ENCODE measurements at regions not wholly inside any gene's neighbourhood (a gene's known extent, or its start where the extent isn't known, plus 50 kb on each side); places are given as distances from the start of the nearest gene placed in this dataset.
"Not testable (repeated sequence)": the region's sequence is repeated elsewhere in the genome, so short reads cannot be mapped to it uniquely, and the experiment has no call there.

GRCh38 chr2:111596808-111597705, 286.9 kb downstream of the ANAPC1 start:
- intact Hi-C loops (cut with micrococcal nuclease; ENCODE audit: unreplicated experiment); H3K4me3 ChIP-seq (ENCODE audit: low read depth in 2 of 2, low read length in 2 of 2); H3K9me3 ChIP-seq (ENCODE audit: control insufficient read depth, insufficient read depth, low read depth, low read length); H3K36me3 ChIP-seq (ENCODE audit: control insufficient read depth, insufficient read depth, low read length); in situ Hi-C loops (cut with HindIII; ENCODE audit: low pct_unique_long_range_greater_than_20kb, low sequenced_read_pairs); CTCF ChIA-PET; BruUV-seq (replicated peaks); H3K4me1 ChIP-seq (ENCODE audit: control insufficient read depth, insufficient read depth, low read length); DNase-seq (ENCODE audit: low read depth, low spot score); POLR2A ChIA-PET; H3K27me3 ChIP-seq (ENCODE audit: control insufficient read depth, insufficient read depth, low read length): not testable (repeated sequence)
- peak; percentile 91 for ATAC-seq
- H3K27ac ChIP-seq (ENCODE audit: low read length), result peak overlapping the region; percentile 57
- TF ChIP-seq TCF7L2 (IDR thresholded peaks at IDR 0.05; ENCODE audit: low read depth, low read length), result peak; percentile 53; the same call in 1 of the 2 replicates

- H3K4me3 ChIP-seq (ENCODE audit: low read depth in 2 of 2, low read length in 2 of 2); ATAC-seq; intact Hi-C loops (cut with micrococcal nuclease; ENCODE audit: unreplicated experiment); in situ Hi-C loops (cut with HindIII; ENCODE audit: low pct_unique_long_range_greater_than_20kb, low sequenced_read_pairs); DNase-seq (ENCODE audit: low read depth, low spot score); H3K4me1 ChIP-seq (ENCODE audit: control insufficient read depth, insufficient read depth, low read length); H3K9me3 ChIP-seq (ENCODE audit: control insufficient read depth, insufficient read depth, low read depth, low read length); H3K27me3 ChIP-seq (ENCODE audit: control insufficient read depth, insufficient read depth, low read length); H3K36me3 ChIP-seq (ENCODE audit: control insufficient read depth, insufficient read depth, low read length); BruUV-seq (replicated peaks); CTCF ChIA-PET; POLR2A ChIA-PET: not testable (repeated sequence)
- peak overlapping the region; percentile 39; the same call in 1 of the 2 replicates for H3K27ac ChIP-seq (ENCODE audit: low read length)
These were observed 285.0 kb downstream of the ANAPC1 start for GRCh38 chr2:111598944-111599343.

- ATAC-seq; H3K9me3 ChIP-seq (ENCODE audit: control insufficient read depth, insufficient read depth, low read depth, low read length); in situ Hi-C loops (cut with HindIII; ENCODE audit: low pct_unique_long_range_greater_than_20kb, low sequenced_read_pairs); H3K36me3 ChIP-seq (ENCODE audit: control insufficient read depth, insufficient read depth, low read length); intact Hi-C loops (cut with micrococcal nuclease; ENCODE audit: unreplicated experiment); DNase-seq (ENCODE audit: low read depth, low spot score); H3K27ac ChIP-seq (ENCODE audit: low read length); H3K27me3 ChIP-seq (ENCODE audit: control insufficient read depth, insufficient read depth, low read length); POLR2A ChIA-PET; BruUV-seq (replicated peaks); H3K4me3 ChIP-seq (ENCODE audit: low read depth in 2 of 2, low read length in 2 of 2); H3K4me1 ChIP-seq (ENCODE audit: control insufficient read depth, insufficient read depth, low read length); CTCF ChIA-PET: not testable (repeated sequence)
These were observed 281.7 kb downstream of the ANAPC1 start for GRCh38 chr2:111602259-111602658.

GRCh38 chr2:111605798-111606197, 278.2 kb downstream of the ANAPC1 start:
- intact Hi-C loops (cut with micrococcal nuclease; ENCODE audit: unreplicated experiment); CTCF ChIA-PET; H3K4me1 ChIP-seq (ENCODE audit: control insufficient read depth, insufficient read depth, low read length); H3K27me3 ChIP-seq (ENCODE audit: control insufficient read depth, insufficient read depth, low read length); H3K9me3 ChIP-seq (ENCODE audit: control insufficient read depth, insufficient read depth, low read depth, low read length); POLR2A ChIA-PET; in situ Hi-C loops (cut with HindIII; ENCODE audit: low pct_unique_long_range_greater_than_20kb, low sequenced_read_pairs); H3K27ac ChIP-seq (ENCODE audit: low read length); H3K4me3 ChIP-seq (ENCODE audit: low read depth in 2 of 2, low read length in 2 of 2); DNase-seq (ENCODE audit: low read depth, low spot score); BruUV-seq (replicated peaks); H3K36me3 ChIP-seq (ENCODE audit: control insufficient read depth, insufficient read depth, low read length); ATAC-seq: not testable (repeated sequence)

- CTCF ChIA-PET; H3K36me3 ChIP-seq (ENCODE audit: control insufficient read depth, insufficient read depth, low read length); intact Hi-C loops (cut with micrococcal nuclease; ENCODE audit: unreplicated experiment); DNase-seq (ENCODE audit: low read depth, low spot score); H3K27ac ChIP-seq (ENCODE audit: low read length); BruUV-seq (replicated peaks); in situ Hi-C loops (cut with HindIII; ENCODE audit: low pct_unique_long_range_greater_than_20kb, low sequenced_read_pairs); ATAC-seq; H3K4me1 ChIP-seq (ENCODE audit: control insufficient read depth, insufficient read depth, low read length); H3K27me3 ChIP-seq (ENCODE audit: control insufficient read depth, insufficient read depth, low read length); H3K9me3 ChIP-seq (ENCODE audit: control insufficient read depth, insufficient read depth, low read depth, low read length); H3K4me3 ChIP-seq (ENCODE audit: low read depth in 2 of 2, low read length in 2 of 2); POLR2A ChIA-PET: not testable (repeated sequence)
These were observed 277.4 kb downstream of the ANAPC1 start for GRCh38 chr2:111606632-111607031.

GRCh38 chr2:111609146-111609844, 274.7 kb downstream of the ANAPC1 start:
- H3K9me3 ChIP-seq (ENCODE audit: control insufficient read depth, insufficient read depth, low read depth, low read length); DNase-seq (ENCODE audit: low read depth, low spot score); CTCF ChIA-PET; POLR2A ChIA-PET; BruUV-seq (replicated peaks); H3K36me3 ChIP-seq (ENCODE audit: control insufficient read depth, insufficient read depth, low read length); H3K27me3 ChIP-seq (ENCODE audit: control insufficient read depth, insufficient read depth, low read length); H3K4me1 ChIP-seq (ENCODE audit: control insufficient read depth, insufficient read depth, low read length); H3K4me3 ChIP-seq (ENCODE audit: low read depth in 2 of 2, low read length in 2 of 2); ATAC-seq; in situ Hi-C loops (cut with HindIII; ENCODE audit: low pct_unique_long_range_greater_than_20kb, low sequenced_read_pairs); H3K27ac ChIP-seq (ENCODE audit: low read length); intact Hi-C loops (cut with micrococcal nuclease; ENCODE audit: unreplicated experiment): not testable (repeated sequence)

- H3K27me3 ChIP-seq (ENCODE audit: control insufficient read depth, insufficient read depth, low read length); ATAC-seq; CTCF ChIA-PET; POLR2A ChIA-PET; H3K27ac ChIP-seq (ENCODE audit: low read length); intact Hi-C loops (cut with micrococcal nuclease; ENCODE audit: unreplicated experiment); in situ Hi-C loops (cut with HindIII; ENCODE audit: low pct_unique_long_range_greater_than_20kb, low sequenced_read_pairs); H3K4me1 ChIP-seq (ENCODE audit: control insufficient read depth, insufficient read depth, low read length); H3K9me3 ChIP-seq (ENCODE audit: control insufficient read depth, insufficient read depth, low read depth, low read length); H3K4me3 ChIP-seq (ENCODE audit: low read depth in 2 of 2, low read length in 2 of 2); H3K36me3 ChIP-seq (ENCODE audit: control insufficient read depth, insufficient read depth, low read length); BruUV-seq (replicated peaks); DNase-seq (ENCODE audit: low read depth, low spot score): not testable (repeated sequence)
These were observed 274.0 kb downstream of the ANAPC1 start for GRCh38 chr2:111610035-111610434.
